ENCODE measurements at regions not wholly inside any gene's neighbourhood (a gene's known extent, or its start where the extent isn't known, plus 50 kb on each side); places are given as distances from the start of the nearest gene placed in this dataset.
"Not testable (repeated sequence)": the region's sequence is repeated elsewhere in the genome, so short reads cannot be mapped to it uniquely, and the experiment has no call there.

DNA sequence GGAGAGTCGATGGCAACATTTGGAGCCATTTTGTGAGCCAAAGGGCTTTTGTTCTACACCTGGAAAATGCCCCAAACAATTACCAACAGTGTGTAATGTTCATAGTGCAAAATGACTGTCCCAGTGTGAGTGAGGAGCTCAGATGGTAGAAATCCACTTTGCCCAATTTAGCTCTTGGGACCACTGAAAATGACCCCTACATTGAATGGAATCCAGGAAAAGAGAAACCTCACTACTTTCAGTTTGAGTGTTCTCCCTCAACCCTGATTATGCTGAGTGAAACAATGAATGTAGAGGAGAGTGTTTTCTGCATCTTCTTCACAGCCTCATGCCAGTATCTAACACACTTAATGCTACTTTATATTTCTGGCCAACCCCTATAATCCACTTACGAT, 84.9 kb upstream of the NRN1 start:
- intact Hi-C loops (cut with DNase I, micrococcal nuclease): no loop called here
- ATAC-seq: no peak

DNA sequence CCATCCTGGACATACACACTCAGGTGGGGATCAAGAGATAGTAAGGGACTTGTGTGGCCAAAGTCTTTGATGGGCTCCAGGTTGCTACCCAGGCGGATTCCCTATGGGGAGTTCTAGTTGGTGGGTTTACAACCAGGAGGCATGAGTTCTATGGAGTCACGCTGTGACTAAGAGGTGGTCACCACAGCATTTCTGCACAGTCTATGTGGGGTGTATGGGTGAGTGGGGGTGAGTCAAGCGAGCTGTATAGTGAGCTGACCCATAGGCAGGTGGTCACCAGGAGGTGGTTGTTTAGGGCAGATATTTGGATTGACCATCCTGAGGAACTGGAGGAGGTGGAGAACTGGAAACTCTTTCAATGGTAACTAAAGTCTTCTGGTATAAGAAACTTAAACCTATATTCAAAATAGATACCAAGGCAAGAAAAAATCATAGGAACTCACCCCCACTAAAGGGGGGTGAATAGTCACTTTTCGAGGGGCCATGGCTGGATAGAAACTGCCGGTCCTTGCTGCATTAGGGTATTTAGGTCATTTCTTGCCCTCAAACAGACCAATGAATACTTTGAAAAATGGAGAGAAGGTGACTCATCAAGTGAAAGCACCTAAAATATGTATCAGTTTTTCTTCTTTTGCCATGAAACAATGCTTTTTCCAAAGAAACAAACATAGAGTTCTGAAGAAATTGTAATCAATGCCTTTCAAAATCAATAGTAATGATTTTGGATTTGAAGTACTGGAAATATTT, 84.3 kb upstream of the NRN1 start:
- ATAC-seq (no peak), DNase-seq (no peak)
- intact Hi-C loops (cut with DNase I, micrococcal nuclease): no loop called here

More for the DNA sequence above, 84.9 kb upstream of the NRN1 start:
- DNase-seq: no peak

DNA sequence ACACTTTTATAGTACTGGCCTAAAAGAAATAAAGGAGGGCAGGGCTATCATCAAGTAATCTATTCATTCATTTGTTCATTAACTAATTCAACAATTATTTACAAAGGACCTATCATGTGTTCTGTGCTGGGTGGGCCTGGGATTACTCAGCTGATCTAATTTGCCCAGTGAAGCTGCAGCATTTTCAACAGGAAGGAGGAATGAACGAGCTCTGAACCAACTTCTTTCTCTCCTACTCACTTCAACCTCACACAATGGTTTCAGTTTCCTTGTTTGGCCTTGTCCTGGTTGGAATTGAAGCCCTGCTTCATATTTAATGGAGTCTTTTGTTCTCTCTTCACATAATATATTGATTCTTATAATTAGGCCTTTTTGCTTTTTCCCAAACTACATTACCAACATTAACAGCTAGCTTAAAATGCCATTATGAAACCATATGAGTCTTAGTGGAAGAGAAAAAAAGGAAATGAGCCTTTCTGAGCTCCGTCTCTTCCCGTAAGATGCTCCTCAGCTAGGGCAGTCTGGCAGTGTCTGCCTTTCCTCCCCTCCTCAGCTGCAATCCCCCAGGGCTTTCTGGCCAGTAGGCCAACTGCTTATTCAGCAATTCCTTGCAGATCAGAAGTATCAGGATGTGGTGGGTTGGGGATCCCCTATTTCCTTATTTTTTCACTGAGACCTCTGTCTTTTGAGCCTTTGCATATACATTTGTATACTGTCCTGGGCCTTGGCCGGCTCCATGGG, 79.4 kb upstream of the NRN1 start:
- DNase-seq (peak in 1 of 2 donors; percentile 4), ATAC-seq (no peak)
- intact Hi-C loops (cut with DNase I, micrococcal nuclease): no loop called here

DNA sequence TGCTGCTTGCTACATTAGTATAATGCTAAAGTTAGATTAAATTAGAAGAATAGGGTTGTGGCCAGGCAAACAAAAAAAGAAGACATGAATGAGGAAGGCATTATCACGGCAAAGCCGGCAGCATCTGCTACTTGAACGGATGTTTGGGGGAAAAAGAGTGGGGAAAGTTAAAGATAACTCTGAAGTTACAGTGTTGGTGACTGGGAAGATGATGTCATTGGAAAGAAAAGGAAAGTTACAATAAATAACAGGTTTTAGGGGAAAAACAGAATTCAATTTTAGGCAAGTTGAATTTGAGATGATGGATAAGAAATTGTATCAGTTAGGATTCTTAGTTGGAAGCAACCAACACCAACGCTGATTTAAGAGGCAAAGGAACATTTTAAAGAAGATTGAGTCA, 74.2 kb upstream of the NRN1 start:
- ATAC-seq (no peak), DNase-seq (no peak)
- intact Hi-C loops (cut with DNase I, micrococcal nuclease): no loop called here

DNA sequence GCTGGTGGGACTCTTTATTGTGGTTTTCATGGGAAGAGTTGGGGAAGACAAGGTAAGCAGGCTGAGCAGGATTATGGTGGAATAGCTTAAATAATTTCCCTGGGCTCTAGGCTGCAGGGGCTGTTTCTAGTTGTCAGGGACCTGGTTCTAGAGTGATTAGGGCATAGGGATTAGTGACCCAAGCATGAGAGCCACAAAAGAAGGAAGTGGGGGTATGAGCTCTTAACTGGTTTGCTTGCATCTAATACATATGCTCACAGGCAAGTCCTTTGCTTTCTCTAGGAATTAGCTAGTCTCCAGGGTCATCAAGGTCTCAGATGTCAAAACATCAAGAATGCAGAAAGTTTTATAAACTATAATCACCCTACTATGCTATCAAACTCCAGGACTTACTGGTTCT, 67.5 kb upstream of the NRN1 start:
- intact Hi-C loops (cut with DNase I, micrococcal nuclease): no loop called here
- DNase-seq: no peak
- no peak for ATAC-seq

DNA sequence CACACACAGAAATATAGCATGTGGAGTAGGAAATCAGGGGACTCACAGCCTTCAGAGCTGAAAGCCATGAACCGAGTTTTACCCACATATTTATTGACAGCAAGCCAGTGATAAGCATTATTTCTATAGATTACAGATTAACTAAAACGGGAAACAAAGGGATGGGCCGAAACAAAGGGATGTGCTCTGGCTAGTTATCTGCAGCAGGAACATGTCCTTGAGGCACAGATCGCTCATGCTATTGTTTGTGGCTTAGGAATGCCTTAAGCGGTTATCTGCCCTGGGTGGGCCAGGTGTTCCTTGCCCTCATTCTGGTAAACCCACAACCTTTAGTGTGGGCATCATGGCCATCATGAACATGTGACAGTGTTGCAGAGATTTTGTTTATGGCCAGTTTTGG, 61.4 kb upstream of the NRN1 start:
- intact Hi-C loops (cut with DNase I, micrococcal nuclease); DNase-seq; ATAC-seq: not testable (repeated sequence)

DNA sequence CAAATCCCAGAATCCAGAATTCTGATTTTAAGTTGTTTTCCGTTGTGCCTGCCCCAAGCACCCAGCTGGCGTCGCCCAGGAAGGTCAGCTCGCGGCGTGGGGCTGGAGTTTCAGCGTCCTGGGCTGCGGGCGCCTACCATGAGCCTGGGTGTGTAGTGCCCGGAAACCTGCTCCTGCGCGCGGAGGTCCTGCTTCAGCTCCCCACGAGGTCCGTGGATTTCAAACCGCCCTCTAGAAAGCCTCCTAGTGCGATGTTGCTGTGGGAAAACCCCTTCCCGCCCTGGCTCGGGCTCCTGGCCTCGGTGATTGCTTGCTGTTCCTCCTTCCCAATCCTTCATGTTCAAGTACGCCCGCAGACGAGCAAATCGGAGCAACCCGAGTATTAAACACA, 51.3 kb upstream of the NRN1 start:
- intact Hi-C loops (cut with DNase I, micrococcal nuclease): loop anchor here in 1 of 2 donors (10.0 kb wide), 1 partner anchor 487 kb away; no protein-coding TSS in a partner anchor
- DNase-seq (no peak), ATAC-seq (no peak)

DNA sequence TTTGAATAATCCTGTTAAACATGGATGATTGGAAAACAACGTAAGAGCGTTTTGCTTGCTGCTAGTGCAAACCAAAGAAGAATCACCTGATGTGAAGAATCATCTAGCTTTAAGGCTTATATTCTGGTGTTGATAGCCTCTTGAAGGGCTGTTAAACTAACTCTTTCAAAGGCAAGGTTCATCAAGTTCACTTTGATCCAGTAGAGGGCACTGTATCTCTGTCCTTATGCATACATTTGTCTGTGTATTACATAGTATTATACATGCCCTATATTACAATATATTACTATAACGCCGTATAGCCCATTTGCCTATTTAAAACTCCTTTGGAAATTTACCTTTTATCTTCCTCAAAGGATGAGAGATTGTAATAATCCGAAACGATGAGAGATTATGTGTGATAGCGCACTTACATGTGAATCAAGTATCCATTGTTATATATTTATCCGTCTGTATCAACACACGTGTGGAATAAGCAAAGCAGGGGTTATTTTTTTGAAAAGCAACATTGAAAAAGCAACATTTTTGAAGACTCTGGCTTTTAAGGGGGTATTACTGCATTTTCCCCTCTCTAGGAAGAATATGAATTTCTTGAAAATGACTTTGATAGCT, 50.8 kb upstream of the NRN1 start:
- DNase-seq (no peak), ATAC-seq (peak; percentile 74)
- intact Hi-C loops (cut with DNase I, micrococcal nuclease): loop anchor here in 1 of 2 donors (10.0 kb wide), 1 partner anchor 487 kb away; no protein-coding TSS in a partner anchor

All from left colon (tissue), 2 donors.